Ovary (tissue), 3 donors: ENCODE measurements at regions not wholly inside any gene's neighbourhood (a gene's known extent, or its start where the extent isn't known, plus 50 kb on each side); places are given as distances from the start of the nearest gene placed in this dataset.

ENCODE experiments used
- POLR2A ChIP-seq: fragments of 450-650 bp; IDR thresholded peaks from one replicate; pipeline ENCODE4 v1.6.1; 2017; ENCODE audit warnings: antibody characterized with exemption, mild to moderate bottlenecking, moderate library complexity
- TF ChIP-seq, protein P1 (sequence below), 3 donors: fragments of 450-650 bp in 2 of 3; fragments of 200-600 bp in 1 of 3; IDR thresholded peaks; one replicate each; pipeline versions ENCODE4 v1.5.1 to v1.8.0; 2016 to 2022; ENCODE audit warnings: antibody characterized with exemption in 3 of 3, mild to moderate bottlenecking in 1 of 3
- donor health status: DM: no; HTN: no; CAD: no.

DNA sequence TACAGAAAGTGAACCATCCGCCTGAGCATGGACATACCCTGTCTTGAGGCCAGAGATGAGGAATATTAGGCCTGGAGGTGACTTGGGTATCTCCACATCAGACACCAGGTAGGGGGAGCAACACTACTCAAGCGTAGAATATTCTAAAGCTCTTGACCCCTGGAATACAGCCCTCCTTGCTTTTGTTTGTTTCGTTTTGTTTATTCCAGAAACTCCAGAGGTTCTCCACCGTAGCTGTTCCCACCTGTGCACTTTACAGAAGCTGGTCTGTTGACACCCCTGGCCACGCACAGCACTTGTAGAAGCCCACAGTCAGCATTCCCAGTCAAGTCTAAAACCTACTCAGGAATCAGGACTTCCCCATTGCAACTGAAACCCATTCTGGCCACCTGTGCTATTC lies 139.6 kb upstream of the NEBL start:
- TF ChIP-seq, protein P1, sequence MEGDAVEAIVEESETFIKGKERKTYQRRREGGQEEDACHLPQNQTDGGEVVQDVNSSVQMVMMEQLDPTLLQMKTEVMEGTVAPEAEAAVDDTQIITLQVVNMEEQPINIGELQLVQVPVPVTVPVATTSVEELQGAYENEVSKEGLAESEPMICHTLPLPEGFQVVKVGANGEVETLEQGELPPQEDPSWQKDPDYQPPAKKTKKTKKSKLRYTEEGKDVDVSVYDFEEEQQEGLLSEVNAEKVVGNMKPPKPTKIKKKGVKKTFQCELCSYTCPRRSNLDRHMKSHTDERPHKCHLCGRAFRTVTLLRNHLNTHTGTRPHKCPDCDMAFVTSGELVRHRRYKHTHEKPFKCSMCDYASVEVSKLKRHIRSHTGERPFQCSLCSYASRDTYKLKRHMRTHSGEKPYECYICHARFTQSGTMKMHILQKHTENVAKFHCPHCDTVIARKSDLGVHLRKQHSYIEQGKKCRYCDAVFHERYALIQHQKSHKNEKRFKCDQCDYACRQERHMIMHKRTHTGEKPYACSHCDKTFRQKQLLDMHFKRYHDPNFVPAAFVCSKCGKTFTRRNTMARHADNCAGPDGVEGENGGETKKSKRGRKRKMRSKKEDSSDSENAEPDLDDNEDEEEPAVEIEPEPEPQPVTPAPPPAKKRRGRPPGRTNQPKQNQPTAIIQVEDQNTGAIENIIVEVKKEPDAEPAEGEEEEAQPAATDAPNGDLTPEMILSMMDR (IDR thresholded peaks at IDR 0.05) = no peak
- no peak for TF ChIP-seq POLR2A
